ENCODE measurements at regions not wholly inside any gene's neighbourhood (a gene's known extent, or its start where the extent isn't known, plus 50 kb on each side); places are given as distances from the start of the nearest gene placed in this dataset.

DNA sequence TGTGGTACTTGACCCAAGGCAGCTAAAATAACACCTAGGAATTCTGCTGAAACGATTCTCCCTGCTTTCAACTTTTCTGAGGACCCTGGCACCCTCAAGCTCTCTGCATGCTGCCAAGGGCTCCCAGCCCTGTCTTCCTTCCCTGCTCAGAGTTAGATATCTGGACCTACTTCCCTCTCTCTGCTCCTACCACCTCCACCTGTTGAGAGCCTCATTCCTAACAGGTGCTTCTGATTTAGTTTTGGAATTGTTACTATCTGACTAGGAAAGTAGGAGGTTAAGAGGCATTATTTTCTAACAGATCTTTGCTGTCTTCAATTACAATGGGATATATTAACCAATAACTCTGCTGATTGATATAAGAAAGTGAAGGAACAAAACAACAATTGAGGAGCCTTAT is 253.8 kb downstream of the FZD1 start:
- TF ChIP-seq, protein P1, sequence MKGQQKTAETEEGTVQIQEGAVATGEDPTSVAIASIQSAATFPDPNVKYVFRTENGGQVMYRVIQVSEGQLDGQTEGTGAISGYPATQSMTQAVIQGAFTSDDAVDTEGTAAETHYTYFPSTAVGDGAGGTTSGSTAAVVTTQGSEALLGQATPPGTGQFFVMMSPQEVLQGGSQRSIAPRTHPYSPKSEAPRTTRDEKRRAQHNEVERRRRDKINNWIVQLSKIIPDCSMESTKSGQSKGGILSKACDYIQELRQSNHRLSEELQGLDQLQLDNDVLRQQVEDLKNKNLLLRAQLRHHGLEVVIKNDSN (IDR thresholded peaks at IDR 0.05): no peak
- TF ChIP-seq CREB1 (IDR thresholded peaks at IDR 0.05; ENCODE audit: low read depth) (no peak), NFIC (IDR thresholded peaks at IDR 0.05) (no peak), ZBTB7A (IDR thresholded peaks at IDR 0.05; ENCODE audit: low read depth) (no peak), TEAD4 (IDR thresholded peaks at IDR 0.05) (no peak), EP300 (IDR thresholded peaks at IDR 0.05; ENCODE audit: borderline replicate concordance) (no peak), TAF1 (IDR thresholded peaks at IDR 0.05; ENCODE audit: low read depth) (no peak), EGR1 (IDR thresholded peaks at IDR 0.05) (no peak), CEBPB (IDR thresholded peaks at IDR 0.05) (no peak), YY1 (IDR thresholded peaks at IDR 0.05; ENCODE audit: low read depth) (no peak), RAD21 (IDR thresholded peaks at IDR 0.05; ENCODE audit: low read depth) (no peak), TCF12 (IDR thresholded peaks at IDR 0.05; ENCODE audit: low read depth) (no peak)
- TF ChIP-seq, protein P2, sequence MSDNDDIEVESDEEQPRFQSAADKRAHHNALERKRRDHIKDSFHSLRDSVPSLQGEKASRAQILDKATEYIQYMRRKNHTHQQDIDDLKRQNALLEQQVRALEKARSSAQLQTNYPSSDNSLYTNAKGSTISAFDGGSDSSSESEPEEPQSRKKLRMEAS (IDR thresholded peaks at IDR 0.05): no peak
- TF ChIP-seq, protein P3, sequence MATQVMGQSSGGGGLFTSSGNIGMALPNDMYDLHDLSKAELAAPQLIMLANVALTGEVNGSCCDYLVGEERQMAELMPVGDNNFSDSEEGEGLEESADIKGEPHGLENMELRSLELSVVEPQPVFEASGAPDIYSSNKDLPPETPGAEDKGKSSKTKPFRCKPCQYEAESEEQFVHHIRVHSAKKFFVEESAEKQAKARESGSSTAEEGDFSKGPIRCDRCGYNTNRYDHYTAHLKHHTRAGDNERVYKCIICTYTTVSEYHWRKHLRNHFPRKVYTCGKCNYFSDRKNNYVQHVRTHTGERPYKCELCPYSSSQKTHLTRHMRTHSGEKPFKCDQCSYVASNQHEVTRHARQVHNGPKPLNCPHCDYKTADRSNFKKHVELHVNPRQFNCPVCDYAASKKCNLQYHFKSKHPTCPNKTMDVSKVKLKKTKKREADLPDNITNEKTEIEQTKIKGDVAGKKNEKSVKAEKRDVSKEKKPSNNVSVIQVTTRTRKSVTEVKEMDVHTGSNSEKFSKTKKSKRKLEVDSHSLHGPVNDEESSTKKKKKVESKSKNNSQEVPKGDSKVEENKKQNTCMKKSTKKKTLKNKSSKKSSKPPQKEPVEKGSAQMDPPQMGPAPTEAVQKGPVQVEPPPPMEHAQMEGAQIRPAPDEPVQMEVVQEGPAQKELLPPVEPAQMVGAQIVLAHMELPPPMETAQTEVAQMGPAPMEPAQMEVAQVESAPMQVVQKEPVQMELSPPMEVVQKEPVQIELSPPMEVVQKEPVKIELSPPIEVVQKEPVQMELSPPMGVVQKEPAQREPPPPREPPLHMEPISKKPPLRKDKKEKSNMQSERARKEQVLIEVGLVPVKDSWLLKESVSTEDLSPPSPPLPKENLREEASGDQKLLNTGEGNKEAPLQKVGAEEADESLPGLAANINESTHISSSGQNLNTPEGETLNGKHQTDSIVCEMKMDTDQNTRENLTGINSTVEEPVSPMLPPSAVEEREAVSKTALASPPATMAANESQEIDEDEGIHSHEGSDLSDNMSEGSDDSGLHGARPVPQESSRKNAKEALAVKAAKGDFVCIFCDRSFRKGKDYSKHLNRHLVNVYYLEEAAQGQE (IDR thresholded peaks at IDR 0.05; ENCODE audit: low read depth): no peak

All from Ishikawa (cell line).